ENCODE measurements at regions not wholly inside any gene's neighbourhood (a gene's known extent, or its start where the extent isn't known, plus 50 kb on each side); places are given as distances from the start of the nearest gene placed in this dataset.

GRCh38 chr14:101200008-101200649 lies 296.6 kb upstream of the RTL1 start:
- Mint-ChIP-seq H3K4me3 (no peak overlapping the region), H3K27ac (no peak overlapping the region), H3K36me3 (ENCODE audit: low read depth) (no peaks in the 10 kb centered on the region), H3K27me3 (no peaks in the 10 kb centered on the region), H3K4me1 (ENCODE audit: low read depth) (no peaks in the 10 kb centered on the region), H3K9me3 (peaks cover 8% of the 10 kb centered on the region)

- H3K27ac Mint-ChIP-seq = no peak overlapping the region
- no peaks in the 10 kb centered on the region for H3K36me3 Mint-ChIP-seq (ENCODE audit: low read depth)
- no peaks in the 10 kb centered on the region for H3K27me3 Mint-ChIP-seq
- H3K4me3 Mint-ChIP-seq = no peak overlapping the region
- H3K9me3 Mint-ChIP-seq = peaks cover 14% of the 10 kb centered on the region
- H3K4me1 Mint-ChIP-seq (ENCODE audit: low read depth) = no peaks in the 10 kb centered on the region
These were observed 297.4 kb upstream of the RTL1 start for GRCh38 chr14:101200650-101201516.

DNA sequence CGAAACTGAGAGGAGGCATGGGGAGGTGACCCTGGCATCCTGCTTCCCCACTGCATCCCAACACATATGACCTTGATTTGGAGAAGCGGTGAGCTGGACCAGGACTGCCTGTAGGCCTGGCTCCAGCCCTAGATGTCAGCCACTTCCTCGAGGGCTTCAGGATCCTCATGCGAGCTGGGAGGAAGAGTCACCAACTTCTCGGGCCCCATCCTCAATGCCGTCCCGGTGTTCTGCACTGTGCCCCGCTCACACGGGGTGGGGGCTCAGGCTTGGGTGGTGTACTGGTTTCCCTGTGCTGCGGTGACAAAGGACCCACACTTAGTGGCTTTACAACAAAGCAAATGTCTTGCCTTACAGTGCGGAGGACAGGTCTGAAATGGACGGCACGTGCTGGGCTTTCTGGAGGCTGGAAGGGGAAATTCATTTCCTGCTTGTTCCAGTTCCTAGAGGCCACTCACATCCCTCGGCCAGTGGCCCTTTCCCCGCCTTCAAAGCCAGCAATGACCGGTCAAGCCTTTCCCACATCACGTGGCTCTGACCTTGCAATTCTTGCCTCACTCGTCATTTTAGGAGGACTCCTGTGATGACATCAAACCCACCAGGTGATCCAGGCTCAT lies 298.1 kb upstream of the RTL1 start:
- no peak overlapping the region for H3K27ac Mint-ChIP-seq
- H3K27me3 Mint-ChIP-seq = peaks cover 1% of the 10 kb centered on the region
- H3K36me3 Mint-ChIP-seq (ENCODE audit: low read depth) = no peaks in the 10 kb centered on the region
- H3K9me3 Mint-ChIP-seq = peaks cover 19% of the 10 kb centered on the region
- H3K4me3 Mint-ChIP-seq = no peak overlapping the region
- no peaks in the 10 kb centered on the region for H3K4me1 Mint-ChIP-seq (ENCODE audit: low read depth)

- Mint-ChIP-seq H3K27ac (no peak overlapping the region), H3K4me3 (no peak overlapping the region), H3K36me3 (ENCODE audit: low read depth) (no peaks in the 10 kb centered on the region), H3K9me3 (peaks cover 25% of the 10 kb centered on the region), H3K27me3 (peaks cover 7% of the 10 kb centered on the region), H3K4me1 (ENCODE audit: low read depth) (no peaks in the 10 kb centered on the region)
These were observed 299.3 kb upstream of the RTL1 start for GRCh38 chr14:101202627-101203404.

- H3K27ac Mint-ChIP-seq = no peak overlapping the region
- no peaks in the 10 kb centered on the region for H3K4me1 Mint-ChIP-seq (ENCODE audit: low read depth)
- H3K9me3 Mint-ChIP-seq = peaks cover 45% of the 10 kb centered on the region
- no peak overlapping the region for H3K4me3 Mint-ChIP-seq
- H3K27me3 Mint-ChIP-seq = peaks cover 9% of the 10 kb centered on the region
- H3K36me3 Mint-ChIP-seq (ENCODE audit: low read depth) = no peaks in the 10 kb centered on the region
These were observed 303.0 kb upstream of the RTL1 start for GRCh38 chr14:101206556-101206955.

GRCh38 chr14:101207041-101207440 lies 303.5 kb upstream of the RTL1 start:
- Mint-ChIP-seq H3K9me3 (peaks cover 49% of the 10 kb centered on the region), H3K27me3 (peaks cover 12% of the 10 kb centered on the region), H3K36me3 (ENCODE audit: low read depth) (peaks cover 3% of the 10 kb centered on the region), H3K27ac (no peak overlapping the region), H3K4me3 (no peak overlapping the region), H3K4me1 (ENCODE audit: low read depth) (no peaks in the 10 kb centered on the region)

DNA sequence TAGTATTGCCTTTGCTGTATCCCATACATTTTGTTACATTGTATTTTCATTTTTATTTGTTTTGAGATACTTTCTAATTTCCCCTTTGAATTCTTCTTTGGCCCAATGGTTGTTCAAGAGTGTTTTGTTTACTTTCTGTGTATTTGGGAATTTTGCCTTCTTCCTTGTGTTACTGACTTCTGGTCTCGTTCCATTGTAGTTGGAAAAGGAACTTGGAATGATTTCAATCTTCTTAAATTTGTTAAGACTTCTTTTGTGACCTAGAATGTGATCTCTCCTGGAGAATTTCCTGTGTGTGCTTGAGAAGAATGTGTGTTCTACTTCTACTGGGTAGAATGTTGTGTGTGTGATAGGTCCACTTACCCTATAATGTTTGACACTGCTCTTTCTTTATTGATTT lies 304.4 kb upstream of the RTL1 start:
- no peak overlapping the region for H3K27ac Mint-ChIP-seq
- peaks cover 54% of the 10 kb centered on the region for H3K9me3 Mint-ChIP-seq
- no peak overlapping the region for H3K4me3 Mint-ChIP-seq
- H3K27me3 Mint-ChIP-seq = peaks cover 13% of the 10 kb centered on the region
- no peaks in the 10 kb centered on the region for H3K4me1 Mint-ChIP-seq (ENCODE audit: low read depth)
- peaks cover 5% of the 10 kb centered on the region for H3K36me3 Mint-ChIP-seq (ENCODE audit: low read depth)

GRCh38 chr14:101209594-101209993 lies 306.1 kb upstream of the RTL1 start:
- peaks cover 57% of the 10 kb centered on the region for H3K9me3 Mint-ChIP-seq
- no peaks in the 10 kb centered on the region for H3K4me1 Mint-ChIP-seq (ENCODE audit: low read depth)

GRCh38 chr14:101215266-101215665 lies 311.7 kb upstream of the RTL1 start:
- peaks cover 5% of the 10 kb centered on the region for H3K36me3 Mint-ChIP-seq (ENCODE audit: low read depth)
- H3K9me3 Mint-ChIP-seq = peaks cover 23% of the 10 kb centered on the region
- no peak overlapping the region for H3K4me3 Mint-ChIP-seq
- H3K4me1 Mint-ChIP-seq (ENCODE audit: low read depth) = no peaks in the 10 kb centered on the region
- no peak overlapping the region for H3K27ac Mint-ChIP-seq
- H3K27me3 Mint-ChIP-seq = peaks cover 5% of the 10 kb centered on the region

More at GRCh38 chr14:101209594-101209993, 306.1 kb upstream of the RTL1 start:
- Mint-ChIP-seq H3K27ac (no peak overlapping the region), H3K27me3 (peaks cover 13% of the 10 kb centered on the region), H3K36me3 (ENCODE audit: low read depth) (peaks cover 5% of the 10 kb centered on the region), H3K4me3 (no peak overlapping the region)

GRCh38 chr14:101215927-101216326 lies 312.4 kb upstream of the RTL1 start:
- H3K9me3 Mint-ChIP-seq = peaks cover 23% of the 10 kb centered on the region
- peaks cover 5% of the 10 kb centered on the region for H3K36me3 Mint-ChIP-seq (ENCODE audit: low read depth)
- no peaks in the 10 kb centered on the region for H3K4me1 Mint-ChIP-seq (ENCODE audit: low read depth)
- H3K4me3 Mint-ChIP-seq = no peak overlapping the region
- no peak overlapping the region for H3K27ac Mint-ChIP-seq
- peaks cover 5% of the 10 kb centered on the region for H3K27me3 Mint-ChIP-seq

GRCh38 chr14:101216366-101217079 lies 313.0 kb upstream of the RTL1 start:
- H3K4me1 Mint-ChIP-seq (ENCODE audit: low read depth) = no peaks in the 10 kb centered on the region
- H3K36me3 Mint-ChIP-seq (ENCODE audit: low read depth) = peaks cover 5% of the 10 kb centered on the region
- no peak overlapping the region for H3K4me3 Mint-ChIP-seq
- peaks cover 5% of the 10 kb centered on the region for H3K27me3 Mint-ChIP-seq
- H3K9me3 Mint-ChIP-seq = peaks cover 23% of the 10 kb centered on the region
- H3K27ac Mint-ChIP-seq = no peak overlapping the region

DNA sequence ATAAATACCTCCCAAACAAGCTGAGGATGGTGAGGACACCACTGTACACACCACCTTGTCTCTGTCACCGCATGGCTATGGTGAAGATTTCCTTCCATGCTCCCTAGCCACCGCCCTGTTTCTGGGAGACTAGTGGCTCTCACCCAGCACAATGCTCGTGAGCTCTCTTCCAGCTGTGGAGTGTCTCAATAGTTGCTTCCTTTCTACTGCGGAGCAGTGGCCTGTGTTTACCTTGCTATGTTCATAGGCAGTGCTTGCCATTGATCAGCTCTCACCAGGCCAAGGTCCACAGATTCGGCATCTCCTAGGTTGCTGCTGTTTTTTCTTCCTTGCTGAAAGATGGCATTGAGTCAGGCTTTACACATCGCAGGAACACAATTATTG lies 313.6 kb upstream of the RTL1 start:
- Mint-ChIP-seq H3K4me3 (no peak overlapping the region), H3K36me3 (ENCODE audit: low read depth) (peaks cover 2% of the 10 kb centered on the region), H3K4me1 (ENCODE audit: low read depth) (no peaks in the 10 kb centered on the region), H3K27me3 (peaks cover 1% of the 10 kb centered on the region), H3K27ac (no peak overlapping the region), H3K9me3 (peaks cover 19% of the 10 kb centered on the region)

GRCh38 chr14:101217616-101218371 lies 314.3 kb upstream of the RTL1 start:
- Mint-ChIP-seq H3K36me3 (ENCODE audit: low read depth) (no peaks in the 10 kb centered on the region), H3K4me1 (ENCODE audit: low read depth) (no peaks in the 10 kb centered on the region), H3K27ac (no peak overlapping the region), H3K4me3 (no peak overlapping the region), H3K27me3 (no peaks in the 10 kb centered on the region), H3K9me3 (peaks cover 15% of the 10 kb centered on the region)

All from stimulated activated naive CD8-positive, alpha-beta T cell treated with anti-CD3 and anti-CD28 coated beads, Interleukin-15, Interleukin-2, amounts not matched to agents 100 ng/mL and 50 ng/mL, for 24 hours (primary cell).